A673 (cell line): ENCODE measurements at regions not wholly inside any gene's neighbourhood (a gene's known extent, or its start where the extent isn't known, plus 50 kb on each side); places are given as distances from the start of the nearest gene placed in this dataset.

Experiments
- BruUV-seq: library from RNA; stranded (reverse); fragments of 400-500 nt; replicated peaks from 2 replicates; lab custom pipeline; 2021; lab: Mats Ljungman, UMichigan
- CTCF ChIA-PET: fragments of 300-600 bp; sonication (Branson Sonifier 250); formaldehyde crosslinking; loops from one replicate; lab custom pipeline; 2022; ENCODE audit warnings: antibody characterized with exemption; lab: Charles Lee
- POLR2A ChIA-PET: fragments of 300-600 bp; sonication (Branson Sonifier 250); formaldehyde crosslinking; loops from one replicate; lab custom pipeline; 2022; ENCODE audit warnings: antibody characterized with exemption; ENCODE audit not compliant: low non-redundant PET; lab: Charles Lee
- DNase-seq: peaks from one replicate; pipeline ENCODE4 v3.0.0-alpha.2; 2015; ENCODE audit warnings: low spot score
- H3K27ac ChIP-seq: fragments of 200-600 bp; sonication (generic); 2 replicates; pipeline ENCODE4 v1.5.1; 2016; ENCODE audit warnings: mixed run types, low read depth, mild to moderate bottlenecking, mixed read lengths, antibody characterized with exemption, low read length; ENCODE audit not compliant: poor library complexity, severe bottlenecking
- H3K27me3 ChIP-seq: fragments of 200-600 bp; sonication (generic); replicated peaks from 2 replicates; pipeline ENCODE4 v1.6.1; 2017; ENCODE audit warnings: mixed run types, low read depth, mild to moderate bottlenecking, mixed read lengths, antibody characterized with exemption, low read length; ENCODE audit not compliant: insufficient read depth, poor library complexity
- H3K36me3 ChIP-seq: fragments of 200-600 bp; sonication (generic); 2 replicates; pipeline ENCODE4 v1.6.1; 2016; ENCODE audit warnings: mixed run types, mild to moderate bottlenecking, mixed read lengths, antibody characterized with exemption, low read length; ENCODE audit not compliant: insufficient read depth, poor library complexity, severe bottlenecking
- H3K4me1 ChIP-seq: fragments of 200-600 bp; sonication (generic); 2 replicates; pipeline ENCODE4 v1.6.1; 2017; ENCODE audit warnings: mixed run types, mild to moderate bottlenecking, mixed read lengths, antibody characterized with exemption, low read length; ENCODE audit not compliant: insufficient read depth, poor library complexity, severe bottlenecking
- H3K4me3 ChIP-seq: fragments of 200-600 bp; sonication (generic); 2 replicates; pipeline ENCODE4 v1.5.1; 2016; ENCODE audit warnings: low read depth, mixed run types, mild to moderate bottlenecking, mixed read lengths, low read length; ENCODE audit not compliant: poor library complexity, severe bottlenecking
- H3K9me3 ChIP-seq: fragments of 200-600 bp; sonication (generic); 2 replicates; pipeline ENCODE4 v1.6.1; 2016; ENCODE audit warnings: mixed run types, low read depth, mild to moderate bottlenecking, mixed read lengths, antibody characterized with exemption, low read length; ENCODE audit not compliant: poor library complexity, severe bottlenecking
- EZH2 ChIP-seq: fragments of 200-600 bp; sonication (generic); IDR thresholded peaks from 2 replicates; pipeline ENCODE4 v1.6.1; 2017; ENCODE audit warnings: borderline replicate concordance, low read depth, mild to moderate bottlenecking, mixed read lengths, antibody characterized with exemption, low read length; ENCODE audit not compliant: poor library complexity, severe bottlenecking
- intact Hi-C: fragments of 100-400 bp; cut with micrococcal nuclease; formaldehyde crosslinking; loops from one replicate; pipeline ENCODE4 v1.10.0; 2022; ENCODE audit not compliant: unreplicated experiment
- TF ChIP-seq, protein P1 (sequence below): fragments of 300-800, 200-600 bp; sonication (generic); conservative IDR thresholded peaks from 2 replicates; pipeline ENCODE4 v1.5.1; 2017; ENCODE audit warnings: low read depth, mild to moderate bottlenecking, antibody characterized with exemption, low read length, moderate library complexity, mixed read lengths

- H3K4me3 ChIP-seq, result no peak overlapping the region
- no peaks in the 10 kb centered on the region for H3K9me3 ChIP-seq
- DNase-seq, result no peak
- H3K27ac ChIP-seq, result no peak overlapping the region
- intact Hi-C loops, result no loop called here
- BruUV-seq, result no TSS peak
- H3K4me1 ChIP-seq, result no peaks in the 10 kb centered on the region
- H3K36me3 ChIP-seq, result no peaks in the 10 kb centered on the region
- H3K27me3 ChIP-seq, result no peaks in the 10 kb centered on the region
- TF ChIP-seq EZH2, result no peak
- TF ChIP-seq, protein P1, sequence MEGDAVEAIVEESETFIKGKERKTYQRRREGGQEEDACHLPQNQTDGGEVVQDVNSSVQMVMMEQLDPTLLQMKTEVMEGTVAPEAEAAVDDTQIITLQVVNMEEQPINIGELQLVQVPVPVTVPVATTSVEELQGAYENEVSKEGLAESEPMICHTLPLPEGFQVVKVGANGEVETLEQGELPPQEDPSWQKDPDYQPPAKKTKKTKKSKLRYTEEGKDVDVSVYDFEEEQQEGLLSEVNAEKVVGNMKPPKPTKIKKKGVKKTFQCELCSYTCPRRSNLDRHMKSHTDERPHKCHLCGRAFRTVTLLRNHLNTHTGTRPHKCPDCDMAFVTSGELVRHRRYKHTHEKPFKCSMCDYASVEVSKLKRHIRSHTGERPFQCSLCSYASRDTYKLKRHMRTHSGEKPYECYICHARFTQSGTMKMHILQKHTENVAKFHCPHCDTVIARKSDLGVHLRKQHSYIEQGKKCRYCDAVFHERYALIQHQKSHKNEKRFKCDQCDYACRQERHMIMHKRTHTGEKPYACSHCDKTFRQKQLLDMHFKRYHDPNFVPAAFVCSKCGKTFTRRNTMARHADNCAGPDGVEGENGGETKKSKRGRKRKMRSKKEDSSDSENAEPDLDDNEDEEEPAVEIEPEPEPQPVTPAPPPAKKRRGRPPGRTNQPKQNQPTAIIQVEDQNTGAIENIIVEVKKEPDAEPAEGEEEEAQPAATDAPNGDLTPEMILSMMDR, result no peak
- ChIA-PET POLR2A (no interaction called here), CTCF (no interaction called here)
Measured at GRCh38 chr1:93784538-93784937, 94.5 kb downstream of the DNTTIP2 start.

- H3K36me3 ChIP-seq, result no peaks in the 10 kb centered on the region
- CTCF ChIA-PET, result no interaction called here
- no peak for DNase-seq
- no peak overlapping the region for H3K27ac ChIP-seq
- intact Hi-C loops, result no loop called here
- POLR2A ChIA-PET, result no interaction called here
- H3K4me3 ChIP-seq, result no peak overlapping the region
- no peaks in the 10 kb centered on the region for H3K27me3 ChIP-seq
- BruUV-seq, result no TSS peak
- no peaks in the 10 kb centered on the region for H3K9me3 ChIP-seq
- no peak for TF ChIP-seq EZH2
- TF ChIP-seq, protein P1, result no peak
- no peaks in the 10 kb centered on the region for H3K4me1 ChIP-seq
Measured at GRCh38 chr1:93783876-93784275, 95.1 kb downstream of the DNTTIP2 start.

GRCh38 chr1:93779540-93780165 is 98.0 kb upstream of the BCAR3 start:
- TF ChIP-seq, protein P1, result no peak
- TF ChIP-seq EZH2, result no peak
- Histone ChIP-seq H3K4me1 (no peaks in the 10 kb centered on the region), H3K4me3 (no peak overlapping the region), H3K9me3 (no peaks in the 10 kb centered on the region), H3K27ac (no peak overlapping the region), H3K36me3 (no peaks in the 10 kb centered on the region), H3K27me3 (no peaks in the 10 kb centered on the region)
- ChIA-PET POLR2A (no interaction called here), CTCF (no interaction called here)
- no TSS peak for BruUV-seq
- intact Hi-C loops, result no loop called here
- peak; percentile 47 for DNase-seq
